Activated naive CD4-positive, alpha-beta T cell treated with anti-CD3 and anti-CD28 coated beads, Interleukin-2, amount 50 U/mL, for 16 hours (primary cell): ENCODE measurements at regions not wholly inside any gene's neighbourhood (a gene's known extent, or its start where the extent isn't known, plus 50 kb on each side); places are given as distances from the start of the nearest gene placed in this dataset.
"Not testable (repeated sequence)": the region's sequence is repeated elsewhere in the genome, so short reads cannot be mapped to it uniquely, and the experiment has no call there.

ENCODE experiments used
- DNase-seq: peaks from one replicate; pipeline ENCODE4 v3.0.0-alpha.2; 2020

- no peak for DNase-seq
These were observed 324.7 kb upstream of the GRAMD2B start for GRCh38 chr5:126098330-126099017.

DNA sequence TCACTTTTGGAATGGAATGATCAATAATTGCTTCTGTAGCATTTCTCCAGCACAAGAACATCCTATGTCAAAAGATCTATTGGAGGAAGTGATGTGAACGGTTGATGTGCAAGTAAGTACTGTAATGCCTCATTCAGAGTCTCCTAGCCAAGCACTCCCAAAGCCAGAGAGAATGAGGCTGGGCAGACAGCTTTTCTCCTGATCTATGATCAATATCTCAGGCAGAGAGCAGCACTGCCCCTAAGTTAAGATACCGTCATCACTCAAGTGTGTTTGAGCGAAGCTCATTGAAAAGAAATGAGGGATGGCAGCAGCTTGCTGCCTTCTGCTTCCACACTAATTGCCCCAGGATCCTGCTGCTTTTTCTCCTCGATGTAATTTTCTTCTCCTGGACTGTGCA lies 324.1 kb upstream of the GRAMD2B start:
- no peak for DNase-seq

DNA sequence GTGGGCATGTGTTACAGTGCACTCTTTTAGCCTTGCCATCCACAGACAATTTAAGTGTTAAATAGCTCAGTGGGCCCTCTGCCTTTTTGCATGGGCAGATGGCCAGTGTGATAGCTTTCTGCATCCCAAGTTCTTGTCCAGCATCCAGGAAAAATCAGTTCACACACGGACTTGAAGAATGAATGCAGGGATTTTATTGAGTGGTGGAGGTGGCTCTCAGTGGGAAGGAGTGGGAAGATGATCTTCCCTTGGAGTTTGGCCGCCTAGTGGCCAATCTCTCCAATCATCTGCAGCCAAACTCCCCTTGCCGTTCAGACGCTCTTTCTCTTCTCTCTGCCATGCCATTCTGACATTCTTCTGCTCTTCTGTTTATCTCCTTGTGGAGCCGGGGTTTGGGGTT lies 322.4 kb upstream of the GRAMD2B start:
- DNase-seq = no peak

DNA sequence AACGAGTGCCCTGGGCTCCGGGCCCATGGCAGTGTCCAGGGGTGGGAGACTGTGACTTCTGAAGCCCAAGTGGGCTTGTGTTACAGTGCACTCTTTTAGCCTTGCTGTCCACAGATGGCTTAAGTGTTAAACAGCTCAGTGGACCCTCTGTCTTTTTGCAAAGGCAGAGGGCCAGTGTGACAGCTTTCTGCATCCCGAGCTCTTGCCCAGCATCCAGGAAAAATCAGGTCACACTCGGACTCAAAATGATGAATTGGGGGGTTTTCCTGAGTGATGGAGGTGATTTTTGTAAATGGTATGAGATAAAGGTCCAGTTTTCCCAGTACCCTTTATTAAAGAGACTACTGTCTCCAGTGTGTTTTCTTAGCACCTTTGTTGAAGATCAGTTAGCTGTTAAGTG lies 321.3 kb upstream of the GRAMD2B start:
- DNase-seq = no peak

GRCh38 chr5:126103050-126103449 lies 320.2 kb upstream of the GRAMD2B start:
- no peak for DNase-seq

DNA sequence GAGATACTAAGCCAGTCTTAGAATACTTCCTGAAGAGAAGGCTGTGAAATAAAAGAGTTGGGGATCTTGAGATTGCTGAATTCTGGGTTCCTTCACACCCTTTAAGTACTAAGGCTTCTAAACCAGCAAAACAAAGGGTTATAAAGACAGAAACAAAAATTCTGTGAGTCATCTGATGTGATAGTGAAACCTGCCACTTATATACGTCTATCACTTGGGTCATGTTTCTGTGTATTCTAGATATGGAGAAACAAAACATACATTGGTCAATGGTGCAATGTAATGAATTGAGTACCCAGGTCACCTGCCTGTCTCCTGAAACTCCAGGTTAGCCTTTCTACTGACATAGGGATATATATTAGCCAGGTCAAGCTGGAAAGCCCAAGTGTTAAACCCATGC lies 319.3 kb upstream of the GRAMD2B start:
- no peak for DNase-seq

- DNase-seq = no peak
These were observed 318.9 kb upstream of the GRAMD2B start for GRCh38 chr5:126104341-126104740.

DNA sequence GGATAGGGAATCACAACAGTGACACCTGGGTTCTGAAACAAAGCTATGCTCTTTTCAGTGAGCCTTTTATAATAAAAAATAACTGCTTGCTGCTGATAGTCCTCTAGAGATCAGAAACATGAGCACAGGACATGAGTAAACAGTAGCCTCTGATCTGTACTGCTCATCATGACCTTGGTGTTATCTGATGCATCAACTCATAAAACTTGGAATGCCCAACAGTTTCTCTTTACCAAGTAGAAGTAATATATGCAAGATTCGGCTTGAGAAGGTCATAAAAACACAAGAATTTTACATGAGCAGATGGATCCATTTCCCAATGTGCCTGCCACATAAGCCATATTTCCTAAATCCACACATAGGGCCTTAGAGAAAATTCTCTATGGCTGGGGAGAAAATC lies 318.3 kb upstream of the GRAMD2B start:
- DNase-seq = no peak

GRCh38 chr5:126106029-126106428 lies 317.2 kb upstream of the GRAMD2B start:
- DNase-seq = no peak

DNA sequence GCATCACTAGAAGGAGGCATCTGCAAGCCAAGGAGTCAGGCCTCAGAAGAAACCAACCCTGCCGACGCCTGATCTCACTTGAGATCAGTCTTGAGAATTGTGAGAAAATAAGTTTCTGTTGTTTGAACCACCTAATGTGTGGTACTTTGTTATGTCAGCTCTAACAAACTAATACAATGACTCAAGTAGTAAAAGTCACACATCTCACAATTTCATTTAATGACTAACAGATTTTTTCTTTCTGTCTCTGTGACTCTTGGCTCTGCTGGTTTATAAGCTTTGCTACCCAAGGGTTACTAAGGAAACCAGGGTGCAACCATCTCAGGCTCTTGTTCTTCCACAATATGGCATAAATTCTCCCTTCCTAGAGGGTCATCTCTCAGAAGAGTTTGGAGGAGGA lies 315.8 kb upstream of the GRAMD2B start:
- DNase-seq = no peak

DNA sequence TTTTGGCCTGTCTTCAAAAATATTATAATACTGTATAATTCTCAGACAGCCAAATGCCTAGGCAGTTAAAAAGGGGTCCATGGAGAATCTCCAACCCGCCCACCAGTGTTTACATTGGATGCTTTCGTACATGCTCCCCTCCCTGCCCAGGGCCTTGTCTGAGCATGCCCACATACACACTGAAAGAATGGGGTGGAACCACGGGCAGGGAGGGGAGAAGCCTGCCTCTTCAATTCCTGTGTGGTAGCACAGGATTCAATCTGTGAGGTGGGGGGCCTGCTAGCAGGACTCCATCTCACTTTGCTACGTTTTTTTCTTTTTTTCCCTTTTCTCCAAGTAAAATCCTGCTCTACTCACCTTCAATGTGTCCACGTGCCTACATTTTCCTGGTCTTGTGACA lies 314.7 kb upstream of the GRAMD2B start:
- DNase-seq = no peak

DNA sequence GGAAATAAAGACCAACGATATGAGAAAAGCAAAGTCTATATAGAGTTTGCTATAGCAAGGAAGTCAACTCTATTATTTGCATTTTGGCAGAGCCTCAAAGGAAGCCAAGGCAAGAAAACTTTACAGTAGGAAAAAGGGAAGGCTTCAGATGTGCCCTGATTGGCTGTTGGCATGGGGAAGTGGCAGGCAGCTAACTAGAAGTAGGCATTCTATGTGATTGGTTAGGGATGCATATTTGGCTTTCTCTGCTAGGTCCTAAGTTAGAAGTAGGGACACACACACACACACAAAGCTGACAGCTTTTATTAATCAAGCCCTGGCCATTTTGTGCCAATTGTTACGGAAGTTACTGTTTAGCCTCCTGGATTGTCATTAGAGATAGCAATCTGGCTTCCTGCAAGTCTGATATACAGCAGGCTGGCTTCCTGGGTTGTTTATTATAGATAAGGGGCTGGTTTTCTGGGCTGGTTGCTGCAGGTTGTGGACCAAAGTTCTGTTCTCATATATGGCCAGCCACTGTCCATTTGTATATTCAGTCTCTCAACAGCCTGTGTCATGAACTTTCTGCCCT lies 308.1 kb upstream of the GRAMD2B start:
- DNase-seq = no peak

DNA sequence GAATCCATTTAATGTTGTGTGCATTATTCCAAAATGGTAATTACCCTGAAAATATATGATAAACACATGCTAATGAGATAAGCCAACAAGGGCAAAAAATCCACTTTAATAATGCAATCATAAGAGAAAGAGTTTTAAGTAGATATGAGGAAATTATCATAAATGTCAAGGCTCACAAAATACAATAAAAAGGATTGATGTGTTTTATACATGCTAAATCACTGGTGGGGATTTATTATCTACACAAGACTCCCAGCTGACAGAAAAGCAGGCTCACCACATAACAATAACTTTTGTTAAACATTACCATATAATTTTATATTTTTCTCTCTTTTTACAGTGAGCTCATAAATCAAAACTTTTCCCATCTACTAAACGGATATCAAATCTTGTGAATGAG lies 306.2 kb upstream of the GRAMD2B start:
- no peak for DNase-seq

GRCh38 chr5:126119887-126120442 lies 303.2 kb upstream of the GRAMD2B start:
- no peak for DNase-seq

DNA sequence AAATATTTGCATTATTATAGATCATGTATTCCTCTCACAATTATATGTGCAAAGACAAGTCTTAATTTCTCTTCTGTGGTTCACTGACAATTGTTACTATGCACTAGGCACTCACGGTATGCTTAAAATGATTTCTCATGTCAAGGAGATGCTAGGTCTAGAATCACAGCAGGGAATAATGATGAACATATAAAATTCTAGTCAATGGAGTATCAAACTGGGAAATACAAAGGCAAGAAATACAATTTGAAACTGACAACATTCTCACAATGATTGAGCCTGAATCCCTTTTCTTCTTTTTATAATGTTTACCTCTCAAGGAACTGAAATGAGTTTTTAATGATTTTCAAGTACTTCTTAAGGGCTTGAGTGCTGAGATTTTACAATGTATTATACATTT lies 302.3 kb upstream of the GRAMD2B start:
- no peak for DNase-seq

DNA sequence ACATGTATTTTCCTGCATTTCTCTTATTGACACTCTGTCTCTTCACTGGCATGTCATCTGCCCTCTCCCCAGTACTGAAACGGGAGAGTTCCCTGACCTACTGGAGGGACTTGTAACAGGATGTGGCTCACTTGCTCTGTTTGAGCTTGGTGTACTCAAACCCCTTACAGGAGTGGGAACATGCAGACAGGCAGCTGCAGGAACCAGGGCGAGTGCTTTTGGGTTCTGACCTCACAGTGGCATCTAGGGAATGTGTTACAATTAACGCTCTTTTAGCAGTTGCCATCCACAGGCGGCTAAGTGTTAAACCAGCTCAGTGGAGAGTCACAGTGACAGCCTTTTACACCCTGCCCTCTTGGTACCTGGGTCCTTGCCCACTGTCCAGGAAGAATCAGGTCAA lies 300.3 kb upstream of the GRAMD2B start:
- no peak for DNase-seq

DNA sequence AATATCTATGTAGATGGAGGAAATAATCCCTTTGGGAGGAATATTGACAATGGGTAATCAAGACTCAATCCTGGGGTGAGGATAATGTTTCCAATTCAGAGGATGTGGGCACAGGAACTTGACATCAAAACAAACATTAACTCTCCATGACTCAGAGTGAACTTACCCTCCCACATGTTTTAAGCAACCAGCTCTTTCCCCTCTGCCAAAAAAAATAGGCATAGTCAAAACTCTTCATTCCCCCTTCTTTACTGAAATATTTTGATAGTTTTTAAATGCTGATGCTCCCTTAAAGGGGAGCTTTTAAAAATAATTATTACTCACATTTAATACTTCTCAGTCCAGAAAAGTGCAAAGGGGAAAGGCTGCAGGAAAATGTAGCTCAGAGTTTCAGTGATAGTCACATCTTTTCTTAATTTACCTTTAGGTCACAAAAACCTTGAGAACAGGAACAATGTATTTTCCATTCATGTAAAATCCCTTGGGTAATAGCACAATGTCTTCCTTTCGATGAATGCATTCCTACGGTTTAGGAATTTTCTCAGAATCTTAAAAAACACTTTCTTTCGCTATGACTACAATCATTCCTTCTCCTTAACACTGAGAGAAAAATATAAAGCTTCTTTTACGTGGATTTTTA lies 298.4 kb upstream of the GRAMD2B start:
- DNase-seq = no peak

DNA sequence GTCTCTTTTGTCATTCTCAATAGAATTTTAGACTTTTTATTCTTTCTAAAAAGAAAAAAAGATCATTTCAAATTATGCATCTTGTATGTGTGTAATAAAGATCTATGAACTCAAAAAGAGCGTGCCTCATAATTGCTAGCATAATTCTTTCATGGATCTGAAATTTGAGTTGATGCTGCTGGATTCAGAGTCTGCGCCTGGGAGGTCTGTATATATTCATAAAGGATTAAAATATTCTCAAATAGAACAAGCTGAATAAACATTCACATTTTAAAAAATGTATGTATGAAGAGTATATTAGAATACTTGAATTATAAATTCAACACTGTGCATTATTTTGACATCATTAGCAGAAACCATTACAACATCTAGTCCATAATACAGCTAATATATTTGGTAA lies 297.8 kb upstream of the GRAMD2B start:
- no peak for DNase-seq

DNA sequence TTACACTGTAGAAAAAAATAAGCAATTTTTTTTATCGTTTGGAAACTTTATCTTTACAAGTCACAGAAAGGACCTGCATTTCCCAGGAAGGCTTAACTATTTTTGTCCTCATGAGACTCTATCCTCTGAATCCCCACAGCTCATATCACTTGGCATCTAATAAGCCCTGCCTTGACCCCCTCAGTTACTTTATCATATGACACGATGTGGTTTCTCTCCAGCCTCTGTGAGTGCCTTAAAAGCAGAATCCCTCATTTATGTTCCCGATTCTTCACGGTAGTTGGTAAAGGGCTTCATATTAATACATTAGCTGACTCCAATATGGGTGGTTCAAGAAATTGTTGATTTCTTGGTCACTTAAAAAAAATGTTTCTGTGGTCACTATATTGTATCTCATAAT lies 296.6 kb upstream of the GRAMD2B start:
- DNase-seq = no peak

GRCh38 chr5:126127371-126127770 lies 295.8 kb upstream of the GRAMD2B start:
- DNase-seq = not testable (repeated sequence)

GRCh38 chr5:126129431-126129830 lies 293.8 kb upstream of the GRAMD2B start:
- DNase-seq = no peak

- no peak for DNase-seq
These were observed 289.8 kb upstream of the GRAMD2B start for GRCh38 chr5:126133424-126133823.

- no peak for DNase-seq
These were observed 285.3 kb upstream of the GRAMD2B start for GRCh38 chr5:126137891-126138280.

- DNase-seq = no peak
These were observed 284.8 kb upstream of the GRAMD2B start for GRCh38 chr5:126138281-126138931.
